Fibroblast of villous mesenchyme (primary cell): ENCODE measurements at regions not wholly inside any gene's neighbourhood (a gene's known extent, or its start where the extent isn't known, plus 50 kb on each side); places are given as distances from the start of the nearest gene placed in this dataset.
"Not testable (repeated sequence)": the region's sequence is repeated elsewhere in the genome, so short reads cannot be mapped to it uniquely, and the experiment has no call there.

ENCODE experiments used
- DNase-seq: peaks from one replicate; pipeline ENCODE4 v3.0.0-alpha.2; 2010; ENCODE audit warnings: low read depth
- H3K4me3 ChIP-seq: 2 replicates; pipeline ENCODE4 v1.5.1; 2011; ENCODE audit warnings: low read depth, mild to moderate bottlenecking, low read length
- CTCF ChIP-seq: IDR thresholded peaks from 2 replicates; pipeline ENCODE4 v1.5.1; 2012; ENCODE audit warnings: low read depth, mild to moderate bottlenecking, low read length; ENCODE audit not compliant: insufficient read depth

- H3K4me3 ChIP-seq, result no peak overlapping the region
- no peak for DNase-seq
- no peak for TF ChIP-seq CTCF
Measured at GRCh38 chrX:1126738-1127137, 85.7 kb downstream of the CRLF2 start.

- DNase-seq, result no peak
- no peak for TF ChIP-seq CTCF
- no peak overlapping the region for H3K4me3 ChIP-seq
Measured at GRCh38 chrX:1124531-1124930, 87.9 kb downstream of the CRLF2 start.

DNA sequence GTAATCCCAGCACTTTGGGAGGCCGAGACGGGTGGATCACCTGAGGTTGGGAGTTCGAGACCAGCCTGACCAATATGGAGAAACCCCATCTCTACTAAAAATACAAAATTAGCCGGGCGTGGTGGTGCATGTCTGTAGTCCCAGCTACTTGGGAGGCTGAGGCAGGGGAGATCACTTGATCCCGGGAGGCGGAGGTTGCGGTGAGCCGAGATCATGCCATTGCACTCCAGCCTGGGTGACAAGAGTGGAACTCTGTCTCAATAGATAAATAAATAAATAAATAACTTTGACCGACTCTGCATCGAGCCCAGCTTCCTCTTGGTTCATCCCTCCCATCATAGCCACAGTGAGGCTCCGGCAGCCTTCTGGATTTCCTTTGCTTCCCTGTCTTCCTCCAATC is 89.6 kb downstream of the CRLF2 start:
- not testable (repeated sequence) for DNase-seq, H3K4me3 ChIP-seq

DNA sequence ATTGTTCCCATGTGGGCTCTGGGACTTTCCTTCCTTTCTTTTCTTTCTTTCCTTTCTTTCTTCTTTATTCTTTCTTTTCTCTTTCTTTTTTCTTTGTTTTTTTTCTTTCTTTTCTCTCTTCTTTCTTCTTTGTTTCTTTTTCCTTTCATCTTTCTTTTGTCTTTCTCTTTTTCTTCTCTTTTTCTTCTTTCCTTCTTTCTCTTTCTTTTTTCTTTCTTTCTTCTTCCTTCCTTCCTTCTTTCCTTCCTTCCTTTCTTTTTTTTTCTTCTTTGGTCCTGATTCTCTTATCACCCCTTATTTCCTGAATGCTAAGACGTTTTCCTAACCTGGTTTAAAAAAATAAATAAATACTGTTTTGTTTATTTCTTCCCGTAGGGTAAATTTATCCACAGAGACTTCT is 93.2 kb downstream of the CRLF2 start:
- no peak for DNase-seq
- TF ChIP-seq CTCF, result no peak
- no peak overlapping the region for H3K4me3 ChIP-seq

DNA sequence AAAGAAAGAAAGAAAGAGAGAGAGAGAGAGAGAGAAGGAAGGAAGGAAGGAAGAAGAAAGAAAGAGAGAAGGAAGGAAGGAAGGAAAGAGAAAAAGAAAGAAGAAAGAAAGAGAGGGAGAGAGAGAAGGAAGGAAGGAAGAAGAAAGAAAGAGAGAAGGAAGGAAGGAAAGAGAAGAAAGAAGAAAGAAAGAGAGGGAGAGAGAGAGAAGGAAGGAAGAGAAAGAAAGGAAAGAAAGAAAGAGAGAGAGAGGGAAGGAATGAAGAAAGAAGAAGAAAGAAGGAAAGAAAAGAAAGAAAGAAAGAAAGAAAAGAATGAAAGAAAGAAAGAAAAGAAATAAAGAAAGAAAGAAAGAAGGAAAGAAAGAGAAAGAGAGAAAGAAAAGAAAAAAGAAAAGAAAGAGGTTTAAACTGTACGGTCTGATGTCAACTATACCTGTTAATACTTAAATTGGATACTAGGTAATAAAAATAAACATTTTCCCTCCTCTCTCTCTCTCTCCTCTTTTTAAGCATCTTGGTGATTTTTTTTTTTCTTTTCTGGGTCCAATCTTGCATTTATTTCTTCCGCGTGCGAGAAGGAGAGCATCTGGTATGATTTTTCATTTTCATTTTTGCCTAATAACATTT is 93.8 kb downstream of the CRLF2 start:
- no peak for DNase-seq
- no peak for TF ChIP-seq CTCF
- no peak overlapping the region for H3K4me3 ChIP-seq

- not testable (repeated sequence) for H3K4me3 ChIP-seq, DNase-seq
Measured at GRCh38 chrX:1115411-1115810, 97.0 kb downstream of the CRLF2 start.

DNA sequence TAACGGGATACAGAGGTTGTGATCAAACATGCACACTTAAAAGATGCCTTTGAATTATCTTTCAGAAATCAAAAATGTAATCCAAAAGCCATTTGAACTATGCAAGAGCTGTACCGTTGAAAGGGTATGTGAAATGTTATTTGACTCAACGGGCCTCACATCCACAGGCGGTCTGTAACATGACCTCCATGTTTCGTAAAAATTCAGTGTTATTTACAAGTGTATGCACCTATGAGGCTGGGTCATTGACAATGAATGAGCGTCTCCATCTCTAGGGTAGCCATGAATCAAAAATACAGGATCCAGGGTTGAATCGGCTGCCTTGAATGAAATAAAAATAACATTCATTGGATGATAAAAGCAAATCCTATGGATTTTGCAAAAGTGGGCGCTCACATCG is 100.1 kb downstream of the CRLF2 start:
- H3K4me3 ChIP-seq, result no peak overlapping the region
- no peak for TF ChIP-seq CTCF
- DNase-seq, result no peak

DNA sequence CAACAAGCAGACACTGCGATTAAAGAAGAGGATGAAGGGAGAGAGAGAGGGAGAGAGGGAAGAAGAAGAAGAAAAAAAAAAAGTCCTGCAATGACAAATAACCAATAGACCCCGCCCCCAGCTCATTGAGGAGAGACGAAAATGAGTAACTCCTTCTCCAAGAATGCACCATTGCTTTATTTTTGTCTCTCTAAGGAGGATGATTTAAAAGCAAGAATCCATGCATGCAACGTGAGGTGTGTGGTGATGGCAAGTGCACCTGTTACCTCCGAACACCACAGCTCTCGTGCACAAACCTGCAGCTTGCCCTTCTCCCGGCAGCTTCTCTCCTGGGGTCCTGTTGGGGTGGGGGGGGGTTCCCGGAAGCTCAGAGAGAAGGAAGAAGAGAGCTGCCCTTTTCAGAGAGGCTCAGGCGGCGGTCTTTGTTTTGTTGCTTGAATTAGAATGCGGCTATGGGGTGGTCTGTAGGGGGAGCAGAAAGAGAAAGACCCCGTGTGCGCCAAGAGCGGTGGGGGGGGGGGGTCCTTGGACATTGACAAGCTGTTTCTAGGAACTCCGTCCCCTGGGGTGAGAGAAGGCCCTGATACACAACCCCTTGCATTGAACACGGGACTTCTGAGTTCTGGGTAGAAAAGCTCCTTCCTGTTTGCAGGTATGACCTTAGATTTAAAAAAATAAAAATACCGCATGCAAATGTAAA is 100.7 kb downstream of the CRLF2 start:
- H3K4me3 ChIP-seq, result no peak overlapping the region
- no peak for TF ChIP-seq CTCF
- no peak for DNase-seq
